ENCODE measurements at regions not wholly inside any gene's neighbourhood (a gene's known extent, or its start where the extent isn't known, plus 50 kb on each side); places are given as distances from the start of the nearest gene placed in this dataset.
"Not testable (repeated sequence)": the region's sequence is repeated elsewhere in the genome, so short reads cannot be mapped to it uniquely, and the experiment has no call there.

DNA sequence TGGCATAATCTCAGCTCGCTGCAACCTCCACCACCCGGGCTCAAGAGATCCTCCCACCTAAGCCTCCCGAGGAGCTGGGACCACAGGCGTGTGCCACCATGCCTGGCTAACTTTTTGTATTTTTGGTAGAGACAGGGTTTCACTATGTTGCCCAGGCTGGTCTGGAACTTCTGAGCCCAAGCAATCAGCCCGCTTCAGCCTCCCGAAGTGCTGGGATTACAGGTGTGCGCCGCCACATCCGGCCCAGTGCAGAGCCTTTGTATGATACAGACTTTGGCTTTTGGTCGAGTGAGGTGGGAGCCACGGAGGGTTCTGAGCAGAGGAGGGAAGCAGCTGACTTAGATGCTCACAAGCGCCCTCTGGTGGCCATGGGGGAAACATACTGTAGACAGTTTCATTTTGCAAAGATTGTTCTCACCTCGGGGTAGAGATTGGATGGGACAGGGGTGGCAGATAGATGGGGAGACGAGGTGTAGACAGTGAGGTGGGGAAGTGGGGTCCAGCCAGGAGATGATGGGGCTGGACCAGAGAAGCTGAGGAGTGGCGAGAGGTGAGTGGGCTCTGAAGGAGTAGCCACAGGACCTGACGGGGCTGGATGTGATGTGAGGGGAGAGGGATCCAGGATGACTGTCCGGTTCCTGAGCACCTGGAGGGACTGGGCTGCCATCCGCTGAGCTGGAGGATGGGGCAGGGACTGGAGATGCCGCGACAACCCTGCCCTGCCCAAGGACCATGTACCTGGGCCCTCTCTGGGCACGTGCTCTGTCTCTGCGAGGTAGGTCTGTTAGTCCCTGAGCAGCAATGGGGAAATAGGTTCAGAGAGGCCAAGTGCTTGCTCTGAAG, 105.1 kb downstream of the CRLF3 start:
- peak overlapping the region; percentile 0 for H3K4me3 Mint-ChIP-seq
- intact Hi-C loops (cut with micrococcal nuclease), result loop anchor here (1.0 to 5.0 kb wide), 3 partner anchors 117 to 615 kb away; partner anchors contain the start of gene GOSR1
- not testable (repeated sequence) for H3K27ac Mint-ChIP-seq

DNA sequence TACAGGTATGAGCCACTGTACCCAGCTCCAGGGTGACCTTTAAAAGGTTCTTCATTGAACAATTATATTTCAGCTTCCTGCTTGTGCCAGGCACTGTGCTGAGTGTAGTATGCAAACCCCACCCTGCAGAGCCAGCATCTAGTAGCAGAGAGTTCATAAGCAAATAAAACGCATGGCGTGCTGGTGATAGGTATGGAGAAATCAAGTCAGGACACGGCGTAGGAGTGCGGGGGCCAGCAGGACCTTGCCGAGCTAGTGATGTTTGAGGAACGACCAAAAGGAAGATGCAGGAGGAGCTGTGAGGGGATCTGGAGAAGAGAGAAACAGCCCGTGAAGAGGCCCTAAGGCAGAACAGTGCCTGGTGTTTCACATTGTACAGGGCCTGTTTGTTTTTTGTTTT, 105.8 kb downstream of the CRLF3 start:
- not testable (repeated sequence) for DNase-seq (ENCODE audit: low spot score); H3K4me3 Mint-ChIP-seq; H3K9me3 Mint-ChIP-seq; H3K27ac Mint-ChIP-seq; H3K36me3 Mint-ChIP-seq (ENCODE audit: low read depth); H3K27me3 Mint-ChIP-seq (ENCODE audit: insufficient read depth)
- intact Hi-C loops (cut with micrococcal nuclease), result loop anchor here (1.0 to 5.0 kb wide), 3 partner anchors 116 to 614 kb away; partner anchors contain the start of gene GOSR1
- peaks cover 13% of the 10 kb centered on the region for H3K4me1 Mint-ChIP-seq (ENCODE audit: low read depth)

More for the DNA sequence above, 105.1 kb downstream of the CRLF3 start:
- not testable (repeated sequence) for H3K27me3 Mint-ChIP-seq (ENCODE audit: insufficient read depth); H3K9me3 Mint-ChIP-seq; H3K36me3 Mint-ChIP-seq (ENCODE audit: low read depth)
- peak; percentile 60 for DNase-seq (ENCODE audit: low spot score)
- peaks cover 13% of the 10 kb centered on the region for H3K4me1 Mint-ChIP-seq (ENCODE audit: low read depth)

GRCh38 chr17:30718099-30718447, 106.4 kb downstream of the CRLF3 start:
- not testable (repeated sequence) for H3K4me3 Mint-ChIP-seq; H3K27me3 Mint-ChIP-seq (ENCODE audit: insufficient read depth); H3K9me3 Mint-ChIP-seq; DNase-seq (ENCODE audit: low spot score); H3K36me3 Mint-ChIP-seq (ENCODE audit: low read depth); H3K27ac Mint-ChIP-seq
- intact Hi-C loops (cut with micrococcal nuclease), result loop anchor here (5.0 kb wide), 1 partner anchor 116 kb away; no protein-coding TSS in a partner anchor
- H3K4me1 Mint-ChIP-seq (ENCODE audit: low read depth), result peaks cover 13% of the 10 kb centered on the region

- peaks cover 1% of the 10 kb centered on the region for H3K27me3 Mint-ChIP-seq (ENCODE audit: insufficient read depth)
Observed at GRCh38 chr17:30717291-30718098, 107.0 kb downstream of the CRLF3 start.

DNA sequence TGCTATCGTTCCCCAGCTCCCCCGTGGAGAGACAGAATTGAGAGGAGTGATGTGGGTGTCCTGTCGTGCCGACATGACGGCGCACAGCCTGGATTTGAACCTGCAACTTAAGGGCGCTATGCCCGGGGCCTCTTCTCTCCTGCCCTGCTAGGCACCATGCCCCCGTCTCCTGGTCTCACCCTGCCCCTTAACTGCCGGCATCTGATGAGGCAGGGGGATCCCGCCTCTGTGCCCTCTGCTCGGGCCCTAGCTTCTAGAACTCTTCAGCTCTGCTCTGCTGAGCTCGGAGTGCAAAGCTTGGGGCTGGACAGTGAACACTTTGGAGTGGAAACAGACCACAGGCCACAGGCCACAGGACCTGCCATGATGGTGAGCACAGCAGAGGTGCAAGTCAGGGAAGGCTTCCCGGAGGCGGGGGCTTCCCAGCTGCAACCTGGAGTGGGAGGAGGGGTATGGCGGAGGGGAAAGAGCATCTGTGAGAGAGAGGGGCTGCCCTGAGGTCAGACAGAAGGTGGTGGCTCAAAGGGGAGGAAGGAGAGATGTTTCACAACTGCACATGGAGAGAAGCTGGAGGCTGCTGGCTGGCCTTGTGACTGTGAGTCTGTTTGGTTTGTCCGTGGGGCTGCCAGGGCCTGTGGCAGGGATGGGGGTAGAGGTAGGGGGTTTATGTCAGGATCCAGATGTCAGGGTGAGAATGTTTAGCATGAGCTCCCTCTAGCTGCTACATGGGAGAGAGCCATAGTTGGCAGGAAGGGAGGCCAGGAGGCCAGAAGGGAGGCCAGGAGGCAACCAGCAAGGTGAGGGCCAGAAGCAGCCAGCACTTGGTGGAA, 107.8 kb downstream of the CRLF3 start:
- Mint-ChIP-seq H3K9me3 (no peaks in the 10 kb centered on the region), H3K4me3 (no peak overlapping the region), H3K36me3 (ENCODE audit: low read depth) (no peaks in the 10 kb centered on the region), H3K4me1 (ENCODE audit: low read depth) (peaks cover 13% of the 10 kb centered on the region), H3K27ac (peak overlapping the region; percentile 40), H3K27me3 (ENCODE audit: insufficient read depth) (peaks cover 6% of the 10 kb centered on the region)
- intact Hi-C loops (cut with micrococcal nuclease), result loop anchor here (5.0 kb wide), 1 partner anchor 114 kb away; no protein-coding TSS in a partner anchor
- no peak for DNase-seq (ENCODE audit: low spot score)

More at GRCh38 chr17:30717291-30718098, 107.0 kb downstream of the CRLF3 start:
- H3K27ac Mint-ChIP-seq, result no peak overlapping the region
- no peak overlapping the region for H3K4me3 Mint-ChIP-seq
- no peak for DNase-seq (ENCODE audit: low spot score)
- no peaks in the 10 kb centered on the region for H3K36me3 Mint-ChIP-seq (ENCODE audit: low read depth)
- H3K4me1 Mint-ChIP-seq (ENCODE audit: low read depth), result peaks cover 13% of the 10 kb centered on the region
- intact Hi-C loops (cut with micrococcal nuclease), result loop anchor here (5.0 kb wide), 1 partner anchor 115 kb away; no protein-coding TSS in a partner anchor
- H3K9me3 Mint-ChIP-seq, result no peaks in the 10 kb centered on the region

DNA sequence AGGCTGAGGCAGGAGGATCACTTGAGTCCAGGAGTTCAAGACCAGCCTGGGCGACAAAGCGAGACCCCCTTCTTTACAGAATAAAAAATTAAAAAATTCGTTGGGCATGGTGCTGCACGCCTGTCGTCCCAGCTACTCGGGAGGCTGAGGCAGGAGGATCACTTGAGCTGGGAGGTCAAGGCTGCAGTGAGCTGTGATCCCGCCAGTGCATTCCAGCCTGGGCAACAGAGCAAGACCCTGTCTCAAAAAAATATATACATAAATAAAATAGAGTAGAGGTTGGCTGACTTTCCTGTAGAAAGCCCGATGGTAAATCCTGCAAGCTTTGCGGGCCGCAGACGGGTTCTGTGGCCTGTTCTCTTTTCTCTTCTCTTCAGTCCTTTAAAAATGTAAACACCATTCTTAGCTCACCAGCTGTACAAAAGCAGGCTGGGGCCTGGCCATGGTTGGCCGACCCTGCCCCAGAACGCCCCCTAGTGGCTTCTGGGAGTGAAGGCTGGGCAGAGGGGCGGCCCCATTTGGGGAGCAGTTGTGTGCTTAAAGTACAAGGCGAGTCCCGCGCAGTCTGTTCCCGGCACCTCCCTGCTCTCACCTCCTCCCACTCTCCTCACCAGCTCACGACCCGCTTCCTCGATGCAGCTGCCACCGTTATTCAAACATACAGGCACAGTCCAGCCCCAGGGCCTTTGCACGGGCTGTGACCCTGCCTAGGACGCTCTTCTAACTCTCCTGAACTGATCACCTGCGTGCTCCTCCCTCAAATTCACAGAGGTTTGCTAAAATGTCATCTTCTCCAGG, 109.5 kb downstream of the CRLF3 start:
- intact Hi-C loops (cut with micrococcal nuclease), result loop anchor here (5.0 kb wide), 1 partner anchor 113 kb away; no protein-coding TSS in a partner anchor
- H3K36me3 Mint-ChIP-seq (ENCODE audit: low read depth); H3K4me3 Mint-ChIP-seq; H3K9me3 Mint-ChIP-seq; H3K27ac Mint-ChIP-seq: not testable (repeated sequence)
- Mint-ChIP-seq H3K27me3 (ENCODE audit: insufficient read depth) (peaks cover 21% of the 10 kb centered on the region), H3K4me1 (ENCODE audit: low read depth) (peaks cover 21% of the 10 kb centered on the region)
- DNase-seq (ENCODE audit: low spot score), result peak; percentile 38

DNA sequence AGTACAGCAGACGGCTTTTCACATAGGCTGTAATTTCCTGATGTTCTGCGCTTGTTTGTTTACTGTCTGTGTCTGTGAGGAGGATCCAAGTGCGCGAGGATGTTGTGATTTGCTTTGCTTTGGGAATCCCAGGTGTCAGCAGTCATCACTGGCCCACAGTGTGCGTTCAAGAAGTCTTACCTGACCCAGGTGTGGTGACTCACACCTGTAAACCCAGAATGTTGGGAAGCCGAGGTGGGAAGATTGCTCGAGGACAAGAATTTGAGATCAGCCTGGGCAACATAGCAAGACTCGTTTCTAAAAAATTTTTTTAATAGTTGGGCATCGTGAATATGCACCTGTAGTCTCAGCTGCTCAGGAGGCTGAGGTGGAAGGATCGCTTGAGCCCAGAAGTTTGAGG, 110.7 kb downstream of the CRLF3 start:
- H3K27ac Mint-ChIP-seq; DNase-seq (ENCODE audit: low spot score): not testable (repeated sequence)
- peaks cover 22% of the 10 kb centered on the region for H3K27me3 Mint-ChIP-seq (ENCODE audit: insufficient read depth)

DNA sequence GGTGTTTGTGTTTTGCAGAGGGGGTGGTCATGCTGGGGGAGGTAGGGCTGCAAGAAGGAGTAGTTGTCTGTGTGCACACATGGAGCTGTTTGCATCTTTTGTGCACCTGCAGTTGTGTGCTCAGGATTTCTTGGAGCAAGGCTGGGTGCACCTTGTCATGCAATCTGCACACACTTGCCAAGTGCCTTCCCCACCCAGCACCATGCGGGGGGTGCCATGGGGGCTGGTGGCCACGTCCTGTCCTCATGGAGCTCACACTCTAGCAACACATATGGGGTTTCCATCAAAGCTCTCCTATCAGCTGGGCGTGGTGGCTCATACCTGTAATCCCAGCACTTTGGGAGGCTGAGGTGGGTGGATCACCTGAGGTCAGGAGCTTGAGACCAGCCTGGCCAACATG, 111.6 kb downstream of the CRLF3 start:
- H3K36me3 Mint-ChIP-seq (ENCODE audit: low read depth); DNase-seq (ENCODE audit: low spot score); H3K27ac Mint-ChIP-seq; H3K9me3 Mint-ChIP-seq; intact Hi-C loops (cut with micrococcal nuclease); H3K4me3 Mint-ChIP-seq: not testable (repeated sequence)
- Mint-ChIP-seq H3K27me3 (ENCODE audit: insufficient read depth) (peaks cover 29% of the 10 kb centered on the region), H3K4me1 (ENCODE audit: low read depth) (peaks cover 22% of the 10 kb centered on the region)

More for the DNA sequence above, 110.7 kb downstream of the CRLF3 start:
- intact Hi-C loops (cut with micrococcal nuclease); H3K4me3 Mint-ChIP-seq; H3K9me3 Mint-ChIP-seq; H3K36me3 Mint-ChIP-seq (ENCODE audit: low read depth): not testable (repeated sequence)
- H3K4me1 Mint-ChIP-seq (ENCODE audit: low read depth), result peaks cover 15% of the 10 kb centered on the region

GRCh38 chr17:30711626-30712507, 112.6 kb downstream of the CRLF3 start:
- H3K36me3 Mint-ChIP-seq (ENCODE audit: low read depth); H3K9me3 Mint-ChIP-seq; DNase-seq (ENCODE audit: low spot score); H3K27ac Mint-ChIP-seq; intact Hi-C loops (cut with micrococcal nuclease): not testable (repeated sequence)
- H3K4me1 Mint-ChIP-seq (ENCODE audit: low read depth), result peaks cover 22% of the 10 kb centered on the region
- peak overlapping the region; percentile 89 for H3K4me3 Mint-ChIP-seq
- H3K27me3 Mint-ChIP-seq (ENCODE audit: insufficient read depth), result peaks cover 39% of the 10 kb centered on the region

- intact Hi-C loops (cut with micrococcal nuclease); H3K36me3 Mint-ChIP-seq (ENCODE audit: low read depth); H3K9me3 Mint-ChIP-seq; DNase-seq (ENCODE audit: low spot score): not testable (repeated sequence)
- H3K4me3 Mint-ChIP-seq, result peak overlapping the region; percentile 89
- peaks cover 46% of the 10 kb centered on the region for H3K27me3 Mint-ChIP-seq (ENCODE audit: insufficient read depth)
- H3K4me1 Mint-ChIP-seq (ENCODE audit: low read depth), result peaks cover 19% of the 10 kb centered on the region
- H3K27ac Mint-ChIP-seq, result peak overlapping the region; percentile 80
Observed at GRCh38 chr17:30711176-30711575, 113.3 kb downstream of the CRLF3 start.

Measured in activated T-helper 1 cell treated with anti-CD3 and anti-CD28 coated beads, Interleukin-12 subunit alpha, Interleukin-12 subunit beta, Interleukin-2, Interleukin-4 antibody, amounts not matched to agents 30 ng/mL and 10 ng/mL and 1 ng/mL, durations not matched to agents 14 hours and 24 hours and 36 hours (primary cell).